Keratinocyte (primary cell): ENCODE measurements at regions not wholly inside any gene's neighbourhood (a gene's known extent, or its start where the extent isn't known, plus 50 kb on each side); places are given as distances from the start of the nearest gene placed in this dataset.

ENCODE experiments used
- DNase-seq: peaks from one replicate; pipeline ENCODE4 v3.0.0-alpha.2; 2011; ENCODE audit warnings: low read depth, missing footprints, low spot score
- FAIRE-seq: peaks from 2 replicates; lab custom pipeline; 2011; peaks lifted over from hg19 to GRCh38; lab: Jason Lieb, UNC
- H2AFZ ChIP-seq: 2 replicates; pipeline ENCODE4 v1.6.0; 2012; ENCODE audit warnings: low read length, control low read depth, inconsistent platforms; ENCODE audit not compliant: control insufficient read depth
- H3K27ac ChIP-seq: 2 replicates; pipeline ENCODE4 v1.5.1; 2011; ENCODE audit warnings: low read length; ENCODE audit not compliant: control insufficient read depth, insufficient read depth
- H3K27me3 ChIP-seq: 3 replicates; pipeline ENCODE4 v1.6.0; 2011; ENCODE audit warnings: low read length; ENCODE audit not compliant: control insufficient read depth, insufficient read depth; ENCODE audit errors: extremely low read depth
- H3K36me3 ChIP-seq, 2 experiments: 2 replicates in 1 of 2; 3 replicates in 1 of 2; pipeline ENCODE4 v1.5.1; 2011; ENCODE audit warnings: low read length in 2 of 2, mild to moderate bottlenecking in 1 of 2; ENCODE audit not compliant: control insufficient read depth in 2 of 2, insufficient read depth in 2 of 2; ENCODE audit errors: extremely low read depth in 1 of 2
- H3K4me1 ChIP-seq: 3 replicates; pipeline ENCODE4 v1.5.1; 2011; ENCODE audit warnings: low read length; ENCODE audit not compliant: control insufficient read depth, insufficient read depth; ENCODE audit errors: extremely low read depth
- H3K4me2 ChIP-seq: 3 replicates; pipeline ENCODE4 v1.6.0; 2011; ENCODE audit warnings: low read depth, low read length; ENCODE audit not compliant: control insufficient read depth, insufficient read depth; ENCODE audit errors: extremely low read depth
- H3K4me3 ChIP-seq, 3 experiments: fragments of 200-600 bp in 1 of 3; sonication (generic) in 1 of 3; 2 replicates in 2 of 3; 3 replicates in 1 of 3; pipeline ENCODE4 v1.5.1; 2011 to 2016; ENCODE audit warnings: low read length in 3 of 3, mild to moderate bottlenecking in 3 of 3, control low read depth in 2 of 3, inconsistent platforms in 1 of 3, low read depth in 1 of 3, mixed read lengths in 1 of 3, mixed run types in 1 of 3, moderate library complexity in 1 of 3; ENCODE audit not compliant: control insufficient read depth in 2 of 3, insufficient read depth in 2 of 3; ENCODE audit errors: extremely low read depth in 1 of 3
- H3K79me2 ChIP-seq: 2 replicates; pipeline ENCODE4 v1.6.0; 2012; ENCODE audit warnings: low read length; ENCODE audit not compliant: control insufficient read depth, insufficient read depth
- H3K9ac ChIP-seq: 3 replicates; pipeline ENCODE4 v1.6.0; 2011; ENCODE audit warnings: low read length; ENCODE audit not compliant: control insufficient read depth, insufficient read depth; ENCODE audit errors: extremely low read depth
- H3K9me1 ChIP-seq: 3 replicates; pipeline ENCODE4 v1.6.0; 2011; ENCODE audit warnings: low read length; ENCODE audit not compliant: control insufficient read depth, insufficient read depth; ENCODE audit errors: extremely low read depth
- H3K9me3 ChIP-seq: 2 replicates; pipeline ENCODE4 v1.5.1; 2012; ENCODE audit warnings: low read depth, low read length; ENCODE audit not compliant: control insufficient read depth
- H4K20me1 ChIP-seq: 3 replicates; pipeline ENCODE4 v1.6.0; 2011; ENCODE audit warnings: low read length; ENCODE audit not compliant: control insufficient read depth, insufficient read depth; ENCODE audit errors: extremely low read depth
- CTCF ChIP-seq, 3 experiments: IDR thresholded peaks in 1 of 3; conservative IDR thresholded peaks in 1 of 3; optimal IDR thresholded peaks in 1 of 3; 2 replicates in 2 of 3; 3 replicates in 1 of 3; pipeline versions ENCODE3 to v1.5.1; 2011; ENCODE audit warnings: low read length in 3 of 3, mild to moderate bottlenecking in 3 of 3, moderate library complexity in 2 of 3, control low read depth in 1 of 3, inconsistent platforms in 1 of 3; ENCODE audit not compliant: insufficient read depth in 2 of 3; ENCODE audit errors: extremely low read depth in 1 of 3
- EZH2 ChIP-seq: IDR thresholded peaks from one replicate; pipeline ENCODE4 v1.6.1; 2012; ENCODE audit warnings: inconsistent platforms, mild to moderate bottlenecking, low read length, moderate library complexity
- dilution Hi-C: fragments of 300-500 bp; cut with MboI; formaldehyde crosslinking; loops from one replicate; pipeline ENCODE4 v1.7.0; 2020; ENCODE audit warnings: low sequenced_read_pairs; ENCODE audit not compliant: extremely low pct_ligation_motif_present

- Histone ChIP-seq H3K9me3 (no peaks in the 10 kb centered on the region), H3K4me2 (no peak overlapping the region), H3K4me1 (no peaks in the 10 kb centered on the region), H3K4me3 (no peak overlapping the region), H4K20me1 (no peaks in the 10 kb centered on the region), H3K9me1 (no peaks in the 10 kb centered on the region), H3K9ac (no peak overlapping the region), H3K27me3 (peaks cover 30% of the 10 kb centered on the region), H3K36me3 (no peaks in the 10 kb centered on the region), H3K79me2 (no peaks in the 10 kb centered on the region), H3K27ac (no peak overlapping the region), H2AFZ (no peak overlapping the region)
- no peak for DNase-seq
- FAIRE-seq, result no peak
- dilution Hi-C loops, result no loop called here
- TF ChIP-seq CTCF (optimal IDR thresholded peaks at IDR 0.05 in 1 of 3, IDR thresholded peaks at IDR 0.05 in 1 of 3, conservative IDR thresholded peaks at IDR 0.05 in 1 of 3; ENCODE audit: extremely low read depth in 1 of 3, insufficient read depth in 2 of 3, low read length in 3 of 3) (no peak), EZH2 (no peak)
Observed at GRCh38 chr15:101554115-101554915, 64.8 kb upstream of the PCSK6 start.

- Histone ChIP-seq H3K9ac (no peak overlapping the region), H4K20me1 (no peaks in the 10 kb centered on the region), H3K27ac (no peak overlapping the region), H3K79me2 (no peaks in the 10 kb centered on the region), H3K9me1 (no peaks in the 10 kb centered on the region), H3K27me3 (peaks cover 27% of the 10 kb centered on the region), H3K4me3 (no peak overlapping the region), H3K4me2 (no peak overlapping the region), H3K9me3 (no peaks in the 10 kb centered on the region), H3K4me1 (no peaks in the 10 kb centered on the region), H2AFZ (no peak overlapping the region), H3K36me3 (no peaks in the 10 kb centered on the region)
- FAIRE-seq, result no peak
- dilution Hi-C loops, result no loop called here
- TF ChIP-seq CTCF (optimal IDR thresholded peaks at IDR 0.05 in 1 of 3, IDR thresholded peaks at IDR 0.05 in 1 of 3, conservative IDR thresholded peaks at IDR 0.05 in 1 of 3; ENCODE audit: extremely low read depth in 1 of 3, insufficient read depth in 2 of 3, low read length in 3 of 3) (no peak), EZH2 (no peak)
- DNase-seq, result no peak
Observed at GRCh38 chr15:101551696-101552591, 62.4 kb upstream of the PCSK6 start.
